Heart left ventricle (tissue), 13 donors: ENCODE measurements at regions not wholly inside any gene's neighbourhood (a gene's known extent, or its start where the extent isn't known, plus 50 kb on each side); places are given as distances from the start of the nearest gene placed in this dataset.

Source experiments
- POLR2A ChIP-seq, 2 donors: fragments of 450-650 bp; IDR thresholded peaks; one replicate each; pipeline ENCODE4 v1.6.1; 2017; ENCODE audit warnings: antibody characterized with exemption in 2 of 2, mild to moderate bottlenecking in 2 of 2, moderate library complexity in 2 of 2
- TF ChIP-seq, protein P1 (sequence below), 12 donors: fragments of 200-600 bp; sonication (generic) in 4 of 12; IDR thresholded peaks; one replicate each; pipeline versions ENCODE4 v1.5.0 to v1.8.0; 2018 to 2022; ENCODE audit warnings: antibody characterized with exemption in 12 of 12, mild to moderate bottlenecking in 5 of 12
- donor health status: ischemic (EF 13 %, LVEDD 7.1; RV severe dilation, severe dysfunction).
- donor health status: DM: no; HTN: yes; CAD: no.
- donor health status: DM: no; HTN: no; CAD: no.
- donor health status: ischemic (EF 25% LVEDD 6.9; RV normal size, moderate dysfunction).
- donor health status: ischemic (EF 25% LVEDD 5.7; RV mildly dilated, moderate dysfunction).
- donor health status: ischemic (EF 35%, LVEDD 5.7; RV mildly dilated, moderate dysfunction).
- donor health status: nonischemic (EF 11% LVEDD 7.7; RV severe dilation, severe dysfunction).
- donor health status: DM: yes; HTN: yes; CAD: no.
- donor health status: PGD.
- donor health status: ischemic (EF 29% LVEDD 5.4; RV normal size, mild dysfunction).
- donor health status: nonischemic (EF 23%, LVEDD 6.1; RV moderate dilation, normal function).

DNA sequence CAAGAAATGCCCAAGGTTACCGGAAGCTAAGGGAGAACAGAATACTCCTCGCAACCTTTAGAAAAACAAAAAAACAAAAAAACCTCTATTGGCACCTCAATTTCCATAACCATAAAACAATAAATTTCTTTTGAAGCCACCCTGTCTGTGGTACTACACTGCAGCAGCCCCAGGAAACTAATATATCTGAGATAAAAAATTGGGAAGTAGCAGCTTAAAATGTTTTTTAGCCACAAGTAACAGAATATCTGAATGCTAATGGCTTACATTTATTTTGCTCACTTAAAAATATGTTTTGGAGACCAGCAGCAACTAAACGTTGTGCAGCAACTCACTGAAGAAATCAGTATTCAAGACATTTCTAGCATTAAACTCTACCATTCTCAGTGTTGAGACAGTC is 969.6 kb downstream of the DNAH5 start:
- TF ChIP-seq, protein P1, sequence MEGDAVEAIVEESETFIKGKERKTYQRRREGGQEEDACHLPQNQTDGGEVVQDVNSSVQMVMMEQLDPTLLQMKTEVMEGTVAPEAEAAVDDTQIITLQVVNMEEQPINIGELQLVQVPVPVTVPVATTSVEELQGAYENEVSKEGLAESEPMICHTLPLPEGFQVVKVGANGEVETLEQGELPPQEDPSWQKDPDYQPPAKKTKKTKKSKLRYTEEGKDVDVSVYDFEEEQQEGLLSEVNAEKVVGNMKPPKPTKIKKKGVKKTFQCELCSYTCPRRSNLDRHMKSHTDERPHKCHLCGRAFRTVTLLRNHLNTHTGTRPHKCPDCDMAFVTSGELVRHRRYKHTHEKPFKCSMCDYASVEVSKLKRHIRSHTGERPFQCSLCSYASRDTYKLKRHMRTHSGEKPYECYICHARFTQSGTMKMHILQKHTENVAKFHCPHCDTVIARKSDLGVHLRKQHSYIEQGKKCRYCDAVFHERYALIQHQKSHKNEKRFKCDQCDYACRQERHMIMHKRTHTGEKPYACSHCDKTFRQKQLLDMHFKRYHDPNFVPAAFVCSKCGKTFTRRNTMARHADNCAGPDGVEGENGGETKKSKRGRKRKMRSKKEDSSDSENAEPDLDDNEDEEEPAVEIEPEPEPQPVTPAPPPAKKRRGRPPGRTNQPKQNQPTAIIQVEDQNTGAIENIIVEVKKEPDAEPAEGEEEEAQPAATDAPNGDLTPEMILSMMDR (IDR thresholded peaks at IDR 0.05): no peak
- no peak for TF ChIP-seq POLR2A (IDR thresholded peaks at IDR 0.05)
